Endothelial cell of umbilical vein (primary cell): ENCODE measurements at regions not wholly inside any gene's neighbourhood (a gene's known extent, or its start where the extent isn't known, plus 50 kb on each side); places are given as distances from the start of the nearest gene placed in this dataset.

Source experiments
- EZH2 ChIP-seq: IDR thresholded peaks from 2 replicates; pipeline ENCODE4 v1.6.1; 2012; ENCODE audit warnings: borderline replicate concordance, low read depth, mild to moderate bottlenecking, moderate library complexity, low read length, inconsistent platforms; ENCODE audit not compliant: severe bottlenecking
- GATA2 ChIP-seq: IDR thresholded peaks from 2 replicates; pipeline ENCODE4 v1.7.0; 2011; ENCODE audit warnings: low read depth, mild to moderate bottlenecking, moderate library complexity, mixed read lengths, low read length; ENCODE audit not compliant: insufficient read length, insufficient read depth
- JUN ChIP-seq: IDR thresholded peaks from 2 replicates; pipeline ENCODE4 v1.6.1; 2011; ENCODE audit warnings: borderline replicate concordance, low read depth; ENCODE audit not compliant: insufficient read length, insufficient read depth
- MYC ChIP-seq: IDR thresholded peaks from one replicate; pipeline ENCODE4 v1.6.1; 2011; ENCODE audit warnings: mild to moderate bottlenecking, low read depth, low read length
- POLR2A ChIP-seq: IDR thresholded peaks from 2 replicates; pipeline ENCODE4 v1.6.1; 2012; ENCODE audit warnings: low read depth, mild to moderate bottlenecking, control low read depth, low read length
- TF ChIP-seq, protein P1 (sequence below), 2 donors: IDR thresholded peaks; 1 replicate in 1 of 2; 2 replicates in 1 of 2; pipeline ENCODE4 v1.5.1; 2011; ENCODE audit warnings: low read length in 2 of 2, mild to moderate bottlenecking in 2 of 2, moderate library complexity in 2 of 2, control low read depth in 1 of 2, inconsistent platforms in 1 of 2, low read depth in 1 of 2; ENCODE audit not compliant: insufficient read depth in 1 of 2; ENCODE audit errors: extremely low read depth in 1 of 2
- TF ChIP-seq, protein P2 (sequence below): IDR thresholded peaks from 2 replicates; pipeline ENCODE4 v1.6.1; 2011; ENCODE audit not compliant: insufficient read depth, insufficient read length

DNA sequence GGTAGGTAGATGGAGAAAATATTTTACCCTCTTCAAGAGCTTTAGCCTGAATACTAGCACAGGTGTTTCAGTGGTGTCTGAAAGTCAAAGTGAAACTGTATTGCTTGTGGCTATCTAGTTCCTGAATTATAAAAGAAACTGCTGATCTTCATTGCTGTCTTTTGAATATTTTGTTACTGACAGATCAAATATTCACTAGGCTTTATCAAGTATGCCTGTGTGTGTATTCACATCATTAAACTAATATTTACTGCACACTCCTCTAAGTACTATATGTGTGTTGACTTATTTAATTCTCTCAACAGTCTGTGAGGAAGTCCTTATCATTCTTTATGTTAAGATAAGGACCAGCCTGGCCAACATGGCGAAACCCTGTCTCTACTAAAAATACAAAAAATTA is 139.6 kb downstream of the SOCS6 start:
- TF ChIP-seq, protein P1, sequence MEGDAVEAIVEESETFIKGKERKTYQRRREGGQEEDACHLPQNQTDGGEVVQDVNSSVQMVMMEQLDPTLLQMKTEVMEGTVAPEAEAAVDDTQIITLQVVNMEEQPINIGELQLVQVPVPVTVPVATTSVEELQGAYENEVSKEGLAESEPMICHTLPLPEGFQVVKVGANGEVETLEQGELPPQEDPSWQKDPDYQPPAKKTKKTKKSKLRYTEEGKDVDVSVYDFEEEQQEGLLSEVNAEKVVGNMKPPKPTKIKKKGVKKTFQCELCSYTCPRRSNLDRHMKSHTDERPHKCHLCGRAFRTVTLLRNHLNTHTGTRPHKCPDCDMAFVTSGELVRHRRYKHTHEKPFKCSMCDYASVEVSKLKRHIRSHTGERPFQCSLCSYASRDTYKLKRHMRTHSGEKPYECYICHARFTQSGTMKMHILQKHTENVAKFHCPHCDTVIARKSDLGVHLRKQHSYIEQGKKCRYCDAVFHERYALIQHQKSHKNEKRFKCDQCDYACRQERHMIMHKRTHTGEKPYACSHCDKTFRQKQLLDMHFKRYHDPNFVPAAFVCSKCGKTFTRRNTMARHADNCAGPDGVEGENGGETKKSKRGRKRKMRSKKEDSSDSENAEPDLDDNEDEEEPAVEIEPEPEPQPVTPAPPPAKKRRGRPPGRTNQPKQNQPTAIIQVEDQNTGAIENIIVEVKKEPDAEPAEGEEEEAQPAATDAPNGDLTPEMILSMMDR (IDR thresholded peaks at IDR 0.05; ENCODE audit: extremely low read depth in 1 of 2, insufficient read depth in 1 of 2, low read depth in 1 of 2, low read length in 2 of 2) = no peak
- TF ChIP-seq POLR2A = no peak
- TF ChIP-seq EZH2 = no peak
- no peak for TF ChIP-seq MYC
- TF ChIP-seq GATA2 = no peak
- TF ChIP-seq, protein P2, sequence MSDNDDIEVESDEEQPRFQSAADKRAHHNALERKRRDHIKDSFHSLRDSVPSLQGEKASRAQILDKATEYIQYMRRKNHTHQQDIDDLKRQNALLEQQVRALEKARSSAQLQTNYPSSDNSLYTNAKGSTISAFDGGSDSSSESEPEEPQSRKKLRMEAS = no peak
- TF ChIP-seq JUN = no peak
